CD14-positive monocyte (primary cell): ENCODE measurements at regions not wholly inside any gene's neighbourhood (a gene's known extent, or its start where the extent isn't known, plus 50 kb on each side); places are given as distances from the start of the nearest gene placed in this dataset.

Experiments
- DNase-seq, 3 donors: peaks; one replicate each; pipeline ENCODE4 v3.0.0-alpha.2; 2011 to 2022
- H2AFZ ChIP-seq: 2 replicates; pipeline ENCODE4 v1.6.0; 2012; ENCODE audit warnings: mild to moderate bottlenecking, low read depth, low read length, inconsistent platforms; ENCODE audit not compliant: insufficient read depth, poor library complexity, severe bottlenecking
- H3K27ac ChIP-seq, 2 donors: 1 replicate in 1 of 2; 2 replicates in 1 of 2; pipeline ENCODE4 v1.5.1; 2012 to 2013; ENCODE audit warnings: low read length in 2 of 2, control low read depth in 1 of 2, inconsistent platforms in 1 of 2, low read depth in 1 of 2, mild to moderate bottlenecking in 1 of 2
- H3K27me3 ChIP-seq, 2 donors: one replicate each; pipeline versions ENCODE4 v1.6.0 to v1.6.1; 2011 to 2013; ENCODE audit warnings: low read length in 2 of 2; ENCODE audit not compliant: control insufficient read depth in 2 of 2, insufficient read depth in 2 of 2
- H3K36me3 ChIP-seq, 2 donors: replicated peaks in 1 of 2; 1 replicate in 1 of 2; 2 replicates in 1 of 2; pipeline versions ENCODE4 v1.5.1 to v1.6.1; 2012 to 2013; ENCODE audit warnings: low read length in 2 of 2, control low read depth in 1 of 2, inconsistent platforms in 1 of 2, mild to moderate bottlenecking in 1 of 2; ENCODE audit not compliant: insufficient read depth in 2 of 2, control insufficient read depth in 1 of 2
- H3K4me1 ChIP-seq, 2 donors: 1 replicate in 1 of 2; 2 replicates in 1 of 2; pipeline versions ENCODE4 v1.5.1 to v1.6.1; 2012 to 2013; ENCODE audit warnings: low read length in 2 of 2, control low read depth in 1 of 2, inconsistent platforms in 1 of 2, mild to moderate bottlenecking in 1 of 2, moderate library complexity in 1 of 2; ENCODE audit not compliant: insufficient read depth in 2 of 2, control insufficient read depth in 1 of 2
- H3K4me2 ChIP-seq: replicated peaks from 2 replicates; pipeline ENCODE3; 2012; ENCODE audit warnings: low read length, moderate library complexity, mild to moderate bottlenecking; ENCODE audit not compliant: poor library complexity, severe bottlenecking; ENCODE audit errors: extremely low read depth
- H3K4me3 ChIP-seq, 3 experiments: fragments of 200-600 bp in 1 of 3; sonication (generic) in 1 of 3; replicated peaks in 1 of 3; 1 replicate in 2 of 3; 2 replicates in 1 of 3; pipeline ENCODE4 v1.5.1; 2011 to 2013; ENCODE audit warnings: low read length in 3 of 3, mild to moderate bottlenecking in 3 of 3, control low read depth in 2 of 3, low read depth in 2 of 3, inconsistent platforms in 1 of 3, moderate library complexity in 1 of 3
- H3K79me2 ChIP-seq: 2 replicates; pipeline ENCODE4 v1.6.0; 2012; ENCODE audit warnings: mild to moderate bottlenecking, control low read depth, inconsistent platforms, low read length, moderate library complexity; ENCODE audit not compliant: insufficient read depth
- H3K9ac ChIP-seq: 2 replicates; pipeline ENCODE4 v1.6.0; 2017; ENCODE audit warnings: low read length, mild to moderate bottlenecking; ENCODE audit not compliant: insufficient read depth, poor library complexity, severe bottlenecking
- H3K9me3 ChIP-seq, 2 donors: replicated peaks in 1 of 2; 1 replicate in 1 of 2; 2 replicates in 1 of 2; pipeline versions ENCODE4 v1.5.1 to v1.6.1; 2012 to 2013; ENCODE audit warnings: low read length in 2 of 2, control low read depth in 1 of 2; ENCODE audit not compliant: control insufficient read depth in 1 of 2, insufficient read depth in 1 of 2
- H4K20me1 ChIP-seq: 2 replicates; pipeline ENCODE4 v1.6.0; 2012; ENCODE audit warnings: mild to moderate bottlenecking, low read length, control low read depth, moderate library complexity; ENCODE audit not compliant: insufficient read depth
- H3K27ac Mint-ChIP-seq, 7 donors: one replicate each; pipeline ENCODE4 v1.8.0; 2020; ENCODE audit warnings: mild to moderate bottlenecking in 7 of 7, mixed read lengths in 7 of 7, moderate library complexity in 6 of 7, inconsistent platforms in 2 of 7
- H3K27me3 Mint-ChIP-seq, 3 donors: one replicate each; pipeline ENCODE4 v1.8.0; 2021 to 2022; ENCODE audit warnings: low read depth in 3 of 3, mild to moderate bottlenecking in 3 of 3, mixed read lengths in 3 of 3, moderate library complexity in 3 of 3, inconsistent platforms in 1 of 3
- H3K36me3 Mint-ChIP-seq, 2 donors: one replicate each; pipeline ENCODE4 v1.8.0; 2020; ENCODE audit warnings: mixed read lengths in 2 of 2, inconsistent platforms in 1 of 2, mild to moderate bottlenecking in 1 of 2
- H3K4me1 Mint-ChIP-seq: one replicate; pipeline ENCODE4 v1.8.0; 2020; ENCODE audit warnings: mild to moderate bottlenecking, mixed read lengths
- H3K4me3 Mint-ChIP-seq, 2 donors: one replicate each; pipeline ENCODE4 v1.8.0; 2020; ENCODE audit warnings: mild to moderate bottlenecking in 2 of 2, mixed read lengths in 2 of 2, moderate library complexity in 1 of 2
- H3K9me3 Mint-ChIP-seq, 7 donors: one replicate each; pipeline ENCODE4 v1.8.0; 2020 to 2022; ENCODE audit warnings: mixed read lengths in 7 of 7, mild to moderate bottlenecking in 6 of 7, moderate library complexity in 6 of 7, inconsistent platforms in 2 of 7
- CTCF ChIP-seq: fragments of 200-600 bp; IDR thresholded peaks from one replicate; pipeline ENCODE4 v1.8.0; 2022; ENCODE audit warnings: antibody characterized with exemption, mild to moderate bottlenecking
- WGBS: methylation state at CpG from one replicate; pipeline ENCODE4 v1.1.5; 2013; ENCODE audit warnings: missing lambda C conversion rate; ENCODE audit not compliant: insufficient coverage; 5-methylcytosine and 5-hydroxymethylcytosine counted together
- intact Hi-C, 2 donors: fragments of 100-400 bp; cut with micrococcal nuclease; formaldehyde crosslinking; loops; one replicate each; pipeline versions ENCODE4 v1.15.0 to v1.15.1; 2023

DNA sequence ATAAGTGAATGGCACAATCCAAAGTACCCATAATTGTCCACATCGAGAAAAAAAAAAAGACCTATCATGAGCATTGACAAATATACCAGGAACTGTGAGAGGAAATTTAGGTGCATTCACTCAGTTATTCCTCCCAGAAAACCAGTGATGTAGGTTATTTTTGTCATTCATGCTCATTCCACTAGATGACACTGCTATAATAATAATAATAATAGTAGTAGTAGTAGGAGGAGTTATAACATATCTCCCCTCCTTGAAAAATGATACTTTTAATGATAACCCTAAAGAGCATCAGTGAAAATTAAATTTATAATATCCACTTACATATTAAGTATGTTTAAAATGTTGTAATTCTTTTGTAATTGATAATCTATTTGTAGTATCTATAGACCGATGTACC, 463.9 kb upstream of the MIR17HG start:
- H4K20me1 ChIP-seq = no peaks in the 10 kb centered on the region
- Mint-ChIP-seq H3K4me3 (no peak overlapping the region), H3K36me3 (no peaks in the 10 kb centered on the region), H3K27me3 (no peaks in the 10 kb centered on the region), H3K27ac (no peak overlapping the region), H3K9me3 (peaks cover 0 to 4% (median 0%) of the 10 kb centered on the region in 7 donors), H3K4me1 (no peaks in the 10 kb centered on the region)
- no peak overlapping the region for H3K4me2 ChIP-seq
- no peak for TF ChIP-seq CTCF
- H3K4me3 ChIP-seq = no peak overlapping the region
- H2AFZ ChIP-seq = no peak overlapping the region
- no peak overlapping the region for H3K27ac ChIP-seq
- no peak for DNase-seq
- H3K36me3 ChIP-seq = no peaks in the 10 kb centered on the region
- H3K4me1 ChIP-seq = no peaks in the 10 kb centered on the region
- H3K27me3 ChIP-seq = no peaks in the 10 kb centered on the region
- intact Hi-C loops = no loop called here
- WGBS = no CpG with 5 or more reads among the region's 2 CpGs
- no peak overlapping the region for H3K9ac ChIP-seq
- no peaks in the 10 kb centered on the region for H3K9me3 ChIP-seq
- H3K79me2 ChIP-seq = no peaks in the 10 kb centered on the region

GRCh38 chr13:90884066-90884465, 463.4 kb upstream of the MIR17HG start:
- Mint-ChIP-seq H3K9me3 (peaks cover 0 to 5% (median 0%) of the 10 kb centered on the region in 7 donors), H3K4me3 (no peak overlapping the region), H3K4me1 (no peaks in the 10 kb centered on the region), H3K36me3 (no peaks in the 10 kb centered on the region), H3K27ac (no peak overlapping the region), H3K27me3 (no peaks in the 10 kb centered on the region)
- no peaks in the 10 kb centered on the region for H3K9me3 ChIP-seq
- no peaks in the 10 kb centered on the region for H3K27me3 ChIP-seq
- H3K27ac ChIP-seq = no peak overlapping the region
- 96% methylated on average over 3 of the region's 5 CpGs for WGBS
- no peaks in the 10 kb centered on the region for H3K4me1 ChIP-seq
- no peak overlapping the region for H3K9ac ChIP-seq
- H2AFZ ChIP-seq = no peak overlapping the region
- no peaks in the 10 kb centered on the region for H3K36me3 ChIP-seq
- H3K4me2 ChIP-seq = no peak overlapping the region
- no peaks in the 10 kb centered on the region for H4K20me1 ChIP-seq
- no peak overlapping the region for H3K4me3 ChIP-seq
- no peak for TF ChIP-seq CTCF
- H3K79me2 ChIP-seq = no peaks in the 10 kb centered on the region
- no peak for DNase-seq
- intact Hi-C loops = no loop called here
